ENCODE measurements at regions not wholly inside any gene's neighbourhood (a gene's known extent, or its start where the extent isn't known, plus 50 kb on each side); places are given as distances from the start of the nearest gene placed in this dataset.
"Not testable (repeated sequence)": the region's sequence is repeated elsewhere in the genome, so short reads cannot be mapped to it uniquely, and the experiment has no call there.

DNA sequence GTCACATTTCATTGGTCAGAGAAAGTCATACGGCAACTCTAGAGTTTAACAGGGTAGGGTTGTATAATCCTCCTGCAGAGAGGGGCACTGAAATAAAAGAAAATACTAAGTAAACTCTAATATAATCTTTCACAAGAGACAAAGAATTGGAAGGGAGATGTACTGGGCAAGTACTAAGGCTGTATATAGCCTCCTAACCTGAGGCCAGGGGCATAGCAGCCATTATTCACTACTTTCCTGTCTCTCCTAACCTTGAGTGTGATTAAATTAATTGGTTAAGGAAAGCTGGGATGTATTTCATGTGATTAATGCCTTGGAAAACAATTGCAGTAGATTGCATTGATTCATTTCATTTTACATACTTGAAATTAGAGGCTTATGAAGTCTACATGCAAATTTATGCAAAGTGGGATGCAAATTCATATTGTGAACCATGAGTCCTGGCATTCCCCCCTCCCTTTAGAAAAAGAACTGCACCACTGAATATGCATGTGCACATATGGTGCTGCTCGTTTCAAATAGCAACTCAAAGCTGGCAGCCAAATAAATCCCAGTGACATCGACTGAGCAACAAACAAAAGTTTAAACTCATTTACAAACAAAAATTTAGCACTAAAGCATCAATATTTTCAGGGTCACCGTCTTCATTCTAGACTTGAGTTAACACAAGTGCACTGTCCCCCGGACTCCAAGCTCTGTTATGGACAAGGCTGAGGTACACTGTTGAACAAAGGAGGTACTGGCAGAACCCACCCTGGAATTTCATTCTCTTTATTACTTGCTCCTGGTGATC lies 70.0 kb downstream of the DMAC1 start:
- no peaks in the 10 kb centered on the region for H3K79me2 ChIP-seq (ENCODE audit: insufficient read depth, low read length)
- H3K4me1 ChIP-seq (ENCODE audit: insufficient read depth, low read length, poor library complexity, severe bottlenecking), result no peaks in the 10 kb centered on the region
- TF ChIP-seq, protein P1, sequence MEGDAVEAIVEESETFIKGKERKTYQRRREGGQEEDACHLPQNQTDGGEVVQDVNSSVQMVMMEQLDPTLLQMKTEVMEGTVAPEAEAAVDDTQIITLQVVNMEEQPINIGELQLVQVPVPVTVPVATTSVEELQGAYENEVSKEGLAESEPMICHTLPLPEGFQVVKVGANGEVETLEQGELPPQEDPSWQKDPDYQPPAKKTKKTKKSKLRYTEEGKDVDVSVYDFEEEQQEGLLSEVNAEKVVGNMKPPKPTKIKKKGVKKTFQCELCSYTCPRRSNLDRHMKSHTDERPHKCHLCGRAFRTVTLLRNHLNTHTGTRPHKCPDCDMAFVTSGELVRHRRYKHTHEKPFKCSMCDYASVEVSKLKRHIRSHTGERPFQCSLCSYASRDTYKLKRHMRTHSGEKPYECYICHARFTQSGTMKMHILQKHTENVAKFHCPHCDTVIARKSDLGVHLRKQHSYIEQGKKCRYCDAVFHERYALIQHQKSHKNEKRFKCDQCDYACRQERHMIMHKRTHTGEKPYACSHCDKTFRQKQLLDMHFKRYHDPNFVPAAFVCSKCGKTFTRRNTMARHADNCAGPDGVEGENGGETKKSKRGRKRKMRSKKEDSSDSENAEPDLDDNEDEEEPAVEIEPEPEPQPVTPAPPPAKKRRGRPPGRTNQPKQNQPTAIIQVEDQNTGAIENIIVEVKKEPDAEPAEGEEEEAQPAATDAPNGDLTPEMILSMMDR (conservative IDR thresholded peaks at IDR 0.05; ENCODE audit: low read length), result no peak
- TF ChIP-seq EZH2phosphoT487 (IDR thresholded peaks at IDR 0.05; ENCODE audit: borderline replicate concordance), result no peak
- no peak overlapping the region for H2AFZ ChIP-seq (ENCODE audit: low read length)
- no peak overlapping the region for H3K4me2 ChIP-seq (ENCODE audit: low read depth, low read length, poor library complexity, severe bottlenecking)
- no peak overlapping the region for H3K9ac ChIP-seq (ENCODE audit: low read depth, low read length, poor library complexity, severe bottlenecking)
- no peaks in the 10 kb centered on the region for H4K20me1 ChIP-seq (ENCODE audit: insufficient read depth, low read length, poor library complexity, severe bottlenecking)
- no peaks in the 10 kb centered on the region for H3K27me3 ChIP-seq (ENCODE audit: insufficient read depth, low read length, poor library complexity, severe bottlenecking)
- no peaks in the 10 kb centered on the region for H3K9me2 ChIP-seq (replicated peaks; ENCODE audit: low read depth, low read length)
- no peak overlapping the region for H3K4me3 ChIP-seq (ENCODE audit: low read length, poor library complexity, severe bottlenecking)
- no peaks in the 10 kb centered on the region for H3K9me3 ChIP-seq (ENCODE audit: insufficient read depth, low read depth, low read length)
- no peaks in the 10 kb centered on the region for H3K36me3 ChIP-seq (ENCODE audit: insufficient read depth, low read length)
- H3F3A ChIP-seq (ENCODE audit: low read depth), result no peaks in the 10 kb centered on the region

DNA sequence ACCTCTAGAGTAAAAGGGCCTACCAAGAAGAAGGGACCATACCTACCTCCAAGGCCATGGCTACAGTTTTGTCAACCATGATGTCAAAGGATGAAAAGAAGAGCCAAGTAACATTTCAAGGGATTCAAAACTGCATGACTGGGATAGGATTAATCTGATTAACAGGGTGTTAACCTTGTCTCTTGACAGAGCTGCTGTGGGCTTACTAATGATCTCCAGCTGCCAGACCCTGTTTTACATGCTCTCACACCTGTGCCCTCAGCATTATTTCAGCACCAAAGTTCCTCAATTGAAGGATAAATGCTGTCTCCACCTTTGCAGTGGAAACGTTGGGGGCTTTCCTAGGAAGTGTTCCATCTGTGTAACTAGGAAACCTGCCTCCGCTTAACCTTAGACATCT lies 78.3 kb downstream of the DMAC1 start:
- Histone ChIP-seq H3K9me3 (ENCODE audit: insufficient read depth, low read depth, low read length) (no peaks in the 10 kb centered on the region), H3K9me2 (replicated peaks; ENCODE audit: low read depth, low read length) (no peaks in the 10 kb centered on the region), H3K27me3 (ENCODE audit: insufficient read depth, low read length, poor library complexity, severe bottlenecking) (no peaks in the 10 kb centered on the region), H3K9ac (ENCODE audit: low read depth, low read length, poor library complexity, severe bottlenecking) (no peak overlapping the region), H4K20me1 (ENCODE audit: insufficient read depth, low read length, poor library complexity, severe bottlenecking) (no peaks in the 10 kb centered on the region), H3F3A (ENCODE audit: low read depth) (no peaks in the 10 kb centered on the region), H3K4me3 (ENCODE audit: low read length, poor library complexity, severe bottlenecking) (no peak overlapping the region), H3K79me2 (ENCODE audit: insufficient read depth, low read length) (no peaks in the 10 kb centered on the region), H3K4me1 (ENCODE audit: insufficient read depth, low read length, poor library complexity, severe bottlenecking) (no peaks in the 10 kb centered on the region), H2AFZ (ENCODE audit: low read length) (no peak overlapping the region), H3K4me2 (ENCODE audit: low read depth, low read length, poor library complexity, severe bottlenecking) (no peak overlapping the region), H3K36me3 (ENCODE audit: insufficient read depth, low read length) (no peaks in the 10 kb centered on the region)
- TF ChIP-seq, protein P1 (conservative IDR thresholded peaks at IDR 0.05; ENCODE audit: low read length), result no peak
- no peak for TF ChIP-seq EZH2phosphoT487 (IDR thresholded peaks at IDR 0.05; ENCODE audit: borderline replicate concordance)

DNA sequence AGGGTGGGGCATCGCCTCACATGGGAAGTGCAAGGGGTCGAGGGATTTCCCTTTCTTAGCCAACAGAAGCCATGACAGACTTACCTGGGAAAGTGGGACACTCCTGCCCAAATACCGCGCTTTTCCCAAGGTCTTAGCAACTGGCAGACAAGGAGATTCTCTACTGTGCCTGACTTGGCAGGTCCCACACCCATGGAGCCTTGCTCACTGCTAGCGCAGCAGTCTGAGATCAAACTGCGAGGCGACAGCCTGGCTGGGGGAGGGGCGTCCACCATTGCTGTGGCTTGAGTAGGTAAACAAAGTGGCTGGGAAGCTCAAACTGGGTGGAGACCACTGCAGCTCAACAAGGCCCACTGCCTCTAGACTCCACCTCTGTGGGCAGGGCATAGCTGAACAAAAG lies 86.5 kb downstream of the DMAC1 start:
- not testable (repeated sequence) for H3K9ac ChIP-seq (ENCODE audit: low read depth, low read length, poor library complexity, severe bottlenecking); H3K36me3 ChIP-seq (ENCODE audit: insufficient read depth, low read length); H3K4me3 ChIP-seq (ENCODE audit: low read length, poor library complexity, severe bottlenecking); H2AFZ ChIP-seq (ENCODE audit: low read length); H3K79me2 ChIP-seq (ENCODE audit: insufficient read depth, low read length); H3K9me3 ChIP-seq (ENCODE audit: insufficient read depth, low read depth, low read length); H3K27me3 ChIP-seq (ENCODE audit: insufficient read depth, low read length, poor library complexity, severe bottlenecking); H3K4me2 ChIP-seq (ENCODE audit: low read depth, low read length, poor library complexity, severe bottlenecking); H3K4me1 ChIP-seq (ENCODE audit: insufficient read depth, low read length, poor library complexity, severe bottlenecking); H3K9me2 ChIP-seq (replicated peaks; ENCODE audit: low read depth, low read length); H4K20me1 ChIP-seq (ENCODE audit: insufficient read depth, low read length, poor library complexity, severe bottlenecking); H3F3A ChIP-seq (ENCODE audit: low read depth)

DNA sequence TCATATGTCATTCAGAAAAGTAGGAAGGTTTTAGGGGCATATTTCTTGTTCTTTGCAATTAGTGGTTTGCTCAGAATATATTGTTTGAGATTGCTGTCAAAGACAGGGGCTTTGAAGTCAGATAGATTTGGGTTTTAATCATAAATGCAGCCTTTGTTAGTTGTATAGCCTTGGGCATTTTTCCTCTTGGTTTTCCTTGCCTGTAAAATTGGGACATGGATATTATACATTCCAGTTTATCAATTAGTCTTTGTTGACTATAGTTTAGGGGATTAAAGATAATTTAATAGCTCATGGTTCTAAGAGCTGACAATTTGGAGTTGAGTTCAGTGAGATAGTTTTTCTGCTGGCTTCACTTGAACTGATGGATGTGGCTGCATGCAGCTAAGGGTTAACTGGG lies 88.9 kb downstream of the DMAC1 start:
- H3K9ac ChIP-seq (ENCODE audit: low read depth, low read length, poor library complexity, severe bottlenecking), result no peak overlapping the region
- no peaks in the 10 kb centered on the region for H3K27me3 ChIP-seq (ENCODE audit: insufficient read depth, low read length, poor library complexity, severe bottlenecking)
- no peaks in the 10 kb centered on the region for H3K4me1 ChIP-seq (ENCODE audit: insufficient read depth, low read length, poor library complexity, severe bottlenecking)
- no peaks in the 10 kb centered on the region for H3K9me2 ChIP-seq (replicated peaks; ENCODE audit: low read depth, low read length)
- no peaks in the 10 kb centered on the region for H3K36me3 ChIP-seq (ENCODE audit: insufficient read depth, low read length)
- H2AFZ ChIP-seq (ENCODE audit: low read length), result no peak overlapping the region
- TF ChIP-seq EZH2phosphoT487 (IDR thresholded peaks at IDR 0.05; ENCODE audit: borderline replicate concordance), result no peak
- TF ChIP-seq, protein P1 (conservative IDR thresholded peaks at IDR 0.05; ENCODE audit: low read length), result no peak
- H3K4me3 ChIP-seq (ENCODE audit: low read length, poor library complexity, severe bottlenecking), result no peak overlapping the region
- no peaks in the 10 kb centered on the region for H3K9me3 ChIP-seq (ENCODE audit: insufficient read depth, low read depth, low read length)
- H3F3A ChIP-seq (ENCODE audit: low read depth), result no peaks in the 10 kb centered on the region
- H4K20me1 ChIP-seq (ENCODE audit: insufficient read depth, low read length, poor library complexity, severe bottlenecking), result no peaks in the 10 kb centered on the region
- no peak overlapping the region for H3K4me2 ChIP-seq (ENCODE audit: low read depth, low read length, poor library complexity, severe bottlenecking)
- H3K79me2 ChIP-seq (ENCODE audit: insufficient read depth, low read length), result no peaks in the 10 kb centered on the region

Data from Loucy (cell line).